ENCODE measurements at regions not wholly inside any gene's neighbourhood (a gene's known extent, or its start where the extent isn't known, plus 50 kb on each side); places are given as distances from the start of the nearest gene placed in this dataset.

DNA sequence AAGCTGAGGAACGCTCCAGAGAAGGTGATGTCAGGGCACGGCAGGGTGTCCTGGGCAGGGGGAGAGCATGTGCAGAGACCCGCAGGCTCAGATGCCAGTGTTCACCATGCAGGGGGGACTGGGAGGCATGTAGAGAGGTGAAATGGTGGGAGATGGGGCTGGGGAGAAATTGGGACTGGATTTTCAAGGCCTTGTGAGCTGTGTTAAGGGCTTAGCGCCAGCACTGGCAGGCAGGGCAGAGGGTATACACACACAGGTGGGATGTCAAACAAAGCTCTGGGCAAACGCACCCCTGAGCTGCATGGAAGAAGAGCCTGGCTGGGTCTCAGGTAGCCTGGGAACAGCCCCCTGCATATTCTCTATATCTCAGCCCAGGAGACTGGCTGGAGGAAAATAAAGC lies 282.7 kb downstream of the SHQ1 start:
- DNase-seq (ENCODE audit: low spot score) = no peak

DNA sequence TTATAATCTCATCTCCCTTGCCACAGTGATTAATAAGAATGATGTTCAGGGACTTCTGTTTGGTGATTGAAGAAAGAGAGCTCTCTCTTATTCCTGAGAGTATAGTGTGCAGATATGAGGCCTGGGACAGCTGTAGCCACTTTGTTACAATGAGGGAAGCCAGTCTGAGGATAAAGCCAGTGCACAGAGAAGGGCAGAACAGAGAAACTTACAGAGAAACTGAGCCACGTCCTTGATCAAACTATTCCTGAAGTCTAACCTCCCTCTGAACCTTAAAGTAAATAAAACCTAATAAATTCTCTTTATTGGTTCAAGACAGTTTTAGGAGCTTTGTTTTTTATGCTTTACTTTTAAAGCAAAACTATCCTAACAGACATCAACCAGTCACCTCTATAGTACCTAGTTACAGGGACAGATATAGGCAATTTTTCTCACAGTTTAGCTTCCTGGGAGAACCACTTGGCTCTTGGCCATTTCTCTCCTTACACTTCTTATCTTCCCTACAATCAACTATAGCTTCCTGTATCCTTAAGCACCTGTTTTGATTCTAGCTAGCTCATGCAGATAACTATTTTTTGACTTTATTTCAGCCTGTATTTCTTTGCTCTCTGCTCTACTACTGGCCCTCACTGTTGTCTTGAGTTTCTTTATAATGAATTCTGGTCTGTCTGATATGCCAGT lies 284.4 kb downstream of the SHQ1 start:
- DNase-seq (ENCODE audit: low spot score) = no peak

DNA sequence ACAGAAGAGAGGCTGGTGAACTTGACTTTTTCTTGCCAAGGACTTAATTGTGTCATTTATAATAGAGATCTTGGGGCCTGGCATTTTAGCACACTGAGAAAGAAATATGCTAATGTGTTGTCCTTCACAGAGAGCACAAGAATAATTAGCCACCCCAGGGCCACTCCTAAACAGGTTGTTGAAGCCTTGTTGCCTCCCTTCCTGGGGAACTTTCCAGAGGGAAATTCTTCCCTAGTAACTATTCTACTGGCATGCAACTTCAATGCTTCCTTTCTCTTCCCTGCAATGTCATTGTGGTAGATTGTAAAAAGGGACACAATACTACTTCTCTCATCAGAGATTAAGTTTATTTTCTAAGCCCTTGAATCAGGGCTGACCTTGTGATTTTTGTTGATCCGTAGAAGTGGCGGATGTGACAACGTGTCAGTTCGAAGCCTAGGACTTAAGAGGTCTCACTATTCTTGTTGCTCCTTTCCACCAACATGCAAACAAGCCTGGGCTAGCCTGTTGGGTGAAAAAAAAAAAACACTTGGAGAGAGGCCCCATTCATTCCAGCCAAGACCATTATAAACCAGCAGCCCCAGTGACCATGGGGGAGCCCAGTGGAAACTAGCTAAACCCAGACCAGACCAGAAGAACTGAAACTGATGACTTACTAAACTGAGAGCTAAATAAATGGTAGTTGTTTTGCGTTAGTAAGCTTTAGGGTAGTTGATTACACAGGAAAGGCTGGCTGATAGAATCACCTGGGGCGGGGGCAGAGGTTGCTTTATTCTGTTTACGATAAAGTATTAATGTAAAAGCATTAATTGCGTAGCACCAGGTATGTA lies 287.2 kb downstream of the SHQ1 start:
- no peak for DNase-seq (ENCODE audit: low spot score)

DNA sequence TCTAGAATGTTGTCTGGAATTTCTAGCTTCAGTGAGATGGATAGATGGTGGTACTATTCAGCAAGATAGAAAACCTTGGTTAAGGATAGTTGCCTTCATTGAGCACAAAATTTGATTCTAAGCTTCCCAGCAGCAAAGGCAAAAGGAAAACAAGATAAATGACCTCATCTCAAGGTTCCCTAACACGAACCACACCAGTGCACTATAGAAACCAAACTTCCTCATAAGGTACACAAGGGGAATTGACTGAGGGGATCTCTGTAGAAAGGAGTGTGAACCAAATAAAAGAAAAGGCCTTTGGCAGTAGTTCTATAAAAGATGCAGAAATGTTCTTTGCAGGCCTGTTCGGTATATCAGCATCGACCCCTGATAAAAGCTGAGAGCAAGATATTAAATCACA lies 288.9 kb downstream of the SHQ1 start:
- DNase-seq (ENCODE audit: low spot score) = no peak

DNA sequence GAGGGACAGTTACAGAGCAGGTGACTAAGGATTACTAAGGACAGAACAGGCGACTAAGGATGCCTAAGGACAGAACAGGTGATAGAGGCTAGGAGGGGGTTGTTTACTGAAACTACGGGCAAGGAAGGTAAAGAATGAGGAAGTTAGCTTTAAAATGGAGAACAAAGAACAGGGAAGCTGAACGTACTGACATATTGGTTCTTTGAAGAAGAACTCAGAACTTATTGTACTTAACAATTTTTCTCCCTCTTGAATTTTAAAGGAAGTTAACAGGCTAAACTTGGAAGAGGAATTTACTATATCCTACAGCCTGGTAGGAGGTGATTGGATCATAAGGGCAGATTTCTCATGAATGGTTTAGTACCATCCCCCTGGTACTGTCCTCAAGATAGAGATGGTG lies 290.2 kb downstream of the SHQ1 start:
- no peak for DNase-seq (ENCODE audit: low spot score)

DNA sequence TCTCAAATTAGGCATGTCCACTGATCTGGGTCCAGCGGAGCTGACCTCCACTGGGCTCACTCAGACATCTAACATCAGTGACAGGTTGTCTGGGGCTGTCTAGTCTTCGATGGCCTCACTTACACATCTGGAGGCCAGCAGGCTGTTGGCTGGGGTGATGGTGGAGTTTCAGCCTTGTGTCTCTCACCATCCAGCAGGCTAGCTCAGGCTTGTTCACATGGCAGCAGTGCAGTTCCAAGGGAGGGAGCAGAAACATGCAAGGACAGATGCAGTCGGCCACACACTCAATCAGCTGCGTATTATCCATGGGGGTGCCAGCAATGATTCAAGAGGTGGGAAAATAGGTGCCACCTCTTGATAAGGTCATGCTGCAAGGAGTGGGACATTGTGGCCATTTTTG lies 292.5 kb downstream of the SHQ1 start:
- DNase-seq (ENCODE audit: low spot score) = no peak

DNA sequence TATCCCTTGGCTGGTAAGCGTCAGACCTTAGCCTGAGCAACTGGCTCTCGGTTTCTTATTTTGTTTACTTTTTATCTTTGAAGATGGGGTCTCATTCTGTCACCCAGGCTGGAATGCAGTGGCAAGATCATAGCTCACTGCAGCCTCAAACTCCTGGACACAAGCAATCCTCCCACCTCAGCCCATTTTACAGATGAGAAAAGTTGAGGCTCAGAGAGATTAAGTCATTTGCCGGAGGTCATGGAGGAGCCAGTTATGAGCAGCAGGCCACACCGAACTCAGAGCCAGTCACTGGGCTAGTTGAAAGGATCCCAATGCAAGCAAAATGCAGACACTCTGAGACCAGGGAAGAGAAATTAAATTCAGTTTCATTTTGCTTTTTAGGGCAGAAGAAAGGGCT lies 293.6 kb downstream of the SHQ1 start:
- DNase-seq (ENCODE audit: low spot score) = no peak

DNA sequence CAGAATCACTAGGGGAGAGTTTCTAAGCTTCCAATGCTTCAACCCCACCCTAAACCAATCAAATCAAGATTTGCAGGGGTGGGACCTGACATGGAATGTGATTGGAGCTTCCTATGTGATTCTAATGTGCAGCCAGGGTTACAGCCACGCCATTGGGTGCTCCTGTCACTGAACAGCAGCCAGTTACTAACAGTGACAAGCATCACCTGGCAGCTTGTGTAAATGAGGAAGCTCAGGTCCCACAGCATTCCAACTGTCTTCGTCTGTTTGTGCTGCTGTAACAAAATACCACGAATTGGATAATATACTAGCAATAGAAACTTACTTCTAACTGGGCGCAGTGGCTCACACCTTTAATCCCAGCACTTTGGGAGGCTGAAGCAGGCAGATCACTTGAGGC lies 294.9 kb downstream of the SHQ1 start:
- no peak for DNase-seq (ENCODE audit: low spot score)

DNA sequence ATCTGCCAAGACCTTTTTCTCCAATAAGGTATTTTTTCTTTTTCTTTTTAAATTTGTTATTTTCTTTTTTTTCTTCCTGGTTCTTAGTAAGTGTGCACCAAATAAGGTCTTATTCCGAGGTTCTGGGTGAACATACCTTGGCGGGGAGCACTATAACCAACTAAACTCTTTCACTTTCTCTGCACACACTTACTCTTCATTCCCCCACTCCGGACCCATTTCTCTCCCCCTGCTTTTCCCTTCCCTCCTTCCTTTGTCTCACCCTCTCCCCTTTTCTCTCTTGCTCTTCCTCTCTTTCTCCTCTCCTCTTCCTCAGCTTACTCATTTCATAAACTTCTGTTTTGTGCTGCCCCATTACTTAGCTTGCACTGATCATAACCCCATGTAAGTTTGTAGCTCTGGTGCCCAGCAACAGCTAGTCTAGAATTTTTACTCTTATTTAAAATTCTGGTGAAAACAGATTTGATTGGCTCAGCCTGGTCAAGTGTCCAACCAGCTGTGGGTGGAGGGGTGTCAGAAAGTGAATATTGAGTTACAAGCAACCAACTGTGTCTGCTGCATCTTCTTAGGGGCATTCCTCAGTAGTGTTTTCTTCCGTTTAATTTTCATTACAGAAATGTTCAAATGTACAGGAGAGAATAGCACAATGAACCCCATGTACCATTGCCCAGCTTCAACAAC lies 297.5 kb downstream of the SHQ1 start:
- DNase-seq (ENCODE audit: low spot score) = no peak

DNA sequence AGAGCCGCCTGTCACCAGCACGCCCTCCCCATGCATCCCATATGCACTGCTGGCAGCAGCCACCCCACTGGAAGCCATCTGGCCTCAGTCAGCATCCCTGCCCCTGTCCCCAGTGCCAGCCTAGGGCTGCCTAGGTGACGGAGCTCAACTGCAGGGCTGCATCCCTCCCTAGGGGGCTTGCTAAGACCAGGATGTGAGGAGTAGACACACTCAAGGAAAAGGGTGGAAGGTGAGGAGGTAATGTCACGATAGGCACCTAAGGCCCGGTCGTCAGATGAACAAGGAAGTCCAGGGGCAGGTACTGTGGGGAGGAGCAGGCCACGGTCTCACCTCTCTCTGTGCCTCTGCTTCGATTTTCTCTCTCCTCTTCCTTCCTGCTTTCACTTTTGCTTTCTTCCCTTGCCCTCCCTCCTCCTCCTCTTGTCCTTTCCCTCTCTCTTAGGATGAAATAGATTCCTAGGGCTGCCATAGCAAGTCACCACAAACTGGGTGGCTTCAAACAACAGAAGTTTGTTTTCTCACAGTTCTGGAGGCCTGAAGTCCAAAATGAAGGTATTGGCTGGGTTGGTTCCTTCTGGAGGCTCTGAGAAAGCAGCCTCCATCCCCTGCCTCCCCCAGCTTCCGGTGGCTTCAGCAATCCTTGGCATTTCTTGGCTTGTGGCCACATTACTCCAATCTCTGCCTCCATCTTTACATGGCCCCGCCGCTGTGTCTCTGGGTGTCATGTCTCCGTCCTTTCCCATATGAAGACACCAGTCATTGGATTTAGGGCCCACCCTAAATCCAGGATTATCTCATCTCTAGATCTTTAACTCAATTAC lies 298.3 kb downstream of the SHQ1 start:
- DNase-seq (ENCODE audit: low spot score) = no peak

DNA sequence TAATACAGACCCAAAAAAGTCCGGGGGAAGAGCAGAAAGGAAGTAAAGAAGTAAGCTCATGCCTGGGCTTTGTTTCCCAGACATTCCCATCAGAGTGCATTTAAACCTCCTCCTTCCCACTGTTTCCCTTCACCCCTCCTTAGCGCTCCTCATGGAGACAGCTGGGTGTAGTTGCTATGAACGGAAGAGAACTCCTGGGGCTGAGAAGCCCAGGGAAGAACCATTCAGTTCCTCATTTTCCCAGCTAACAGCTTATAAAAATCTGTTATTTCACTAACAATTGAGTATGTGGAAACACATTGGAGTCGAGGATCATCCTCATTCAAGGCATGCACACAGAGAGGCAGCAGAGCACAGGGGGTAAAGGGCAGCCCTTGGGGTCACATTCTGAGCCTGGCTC lies 299.3 kb downstream of the SHQ1 start:
- DNase-seq (ENCODE audit: low spot score) = no peak

DNA sequence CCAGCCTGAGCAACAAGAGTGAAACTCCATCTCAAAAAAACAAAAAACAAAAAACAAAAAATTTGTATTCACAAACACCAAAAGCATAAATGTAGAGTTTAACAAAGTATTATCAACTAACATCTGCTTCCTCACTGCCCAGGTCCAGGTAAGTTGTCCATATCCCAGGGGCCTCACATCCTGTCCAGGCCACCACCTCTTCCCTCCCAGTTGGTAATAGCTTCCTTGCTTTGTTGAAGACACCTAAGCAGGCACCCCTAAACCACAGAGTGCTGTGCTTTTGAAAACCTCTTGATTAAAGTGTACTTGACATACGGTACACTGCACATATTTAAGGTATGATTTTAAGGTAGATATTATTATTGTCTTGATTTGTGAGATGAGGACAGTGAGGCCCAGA lies 299.8 kb downstream of the SHQ1 start:
- DNase-seq (ENCODE audit: low spot score) = no peak

DNA sequence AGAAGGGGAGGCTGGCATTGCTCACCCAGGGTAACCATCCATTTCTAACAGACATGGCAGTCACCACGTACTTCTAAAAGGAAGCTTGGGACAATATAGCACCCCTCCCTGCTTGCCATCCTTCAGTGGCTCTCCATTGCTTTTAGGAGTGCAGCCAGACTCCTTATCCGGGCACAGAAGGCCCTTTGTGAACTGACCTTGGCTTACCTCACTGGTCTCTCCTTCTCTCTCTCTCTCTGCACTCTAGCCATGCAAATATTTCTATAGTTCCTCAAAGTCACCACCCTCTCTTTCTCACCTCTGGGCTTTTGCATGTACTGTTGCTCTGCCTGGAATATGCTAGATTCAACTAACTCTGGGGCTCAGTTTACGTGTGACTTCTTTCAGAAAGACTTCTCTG lies 301.1 kb downstream of the SHQ1 start:
- DNase-seq (ENCODE audit: low spot score) = no peak

DNA sequence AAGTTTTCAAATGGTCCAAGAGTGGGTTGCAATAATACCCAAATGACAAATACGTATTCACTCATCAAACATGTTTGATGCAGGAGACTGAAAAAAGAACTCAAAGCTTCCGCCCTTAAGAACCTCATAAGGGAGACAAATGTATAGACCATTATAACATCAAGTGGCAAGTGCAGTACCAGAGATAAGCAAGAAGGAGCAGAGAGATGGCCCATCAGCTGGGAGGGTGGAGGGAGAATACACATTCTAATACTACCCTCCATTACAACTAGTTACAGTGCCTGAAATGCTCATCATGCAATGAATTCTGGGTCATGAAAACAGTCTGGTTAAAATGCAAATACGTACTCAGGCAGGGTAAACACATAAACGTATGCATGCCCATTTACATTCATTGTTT lies 304.0 kb downstream of the SHQ1 start:
- no peak for DNase-seq (ENCODE audit: low spot score)

DNA sequence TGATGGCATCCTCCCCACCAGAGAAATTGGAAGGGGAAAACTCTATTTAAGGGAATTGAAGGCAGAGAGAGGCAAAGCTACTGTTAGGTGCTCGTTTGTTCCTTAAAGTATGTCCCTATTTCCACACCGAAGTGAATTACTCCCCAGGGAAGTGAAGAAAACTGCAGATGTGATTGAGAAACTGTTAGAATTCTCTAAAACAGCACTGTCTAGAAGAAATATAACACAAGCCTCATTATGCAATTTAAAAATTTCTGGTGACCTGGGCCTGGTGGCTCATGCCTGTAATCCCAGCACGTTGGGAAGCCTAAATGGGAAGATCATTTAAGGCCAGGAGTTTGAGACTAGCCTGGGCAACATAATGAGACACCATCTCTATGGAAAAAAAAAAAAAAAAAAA lies 305.0 kb downstream of the SHQ1 start:
- DNase-seq (ENCODE audit: low spot score) = no peak

DNA sequence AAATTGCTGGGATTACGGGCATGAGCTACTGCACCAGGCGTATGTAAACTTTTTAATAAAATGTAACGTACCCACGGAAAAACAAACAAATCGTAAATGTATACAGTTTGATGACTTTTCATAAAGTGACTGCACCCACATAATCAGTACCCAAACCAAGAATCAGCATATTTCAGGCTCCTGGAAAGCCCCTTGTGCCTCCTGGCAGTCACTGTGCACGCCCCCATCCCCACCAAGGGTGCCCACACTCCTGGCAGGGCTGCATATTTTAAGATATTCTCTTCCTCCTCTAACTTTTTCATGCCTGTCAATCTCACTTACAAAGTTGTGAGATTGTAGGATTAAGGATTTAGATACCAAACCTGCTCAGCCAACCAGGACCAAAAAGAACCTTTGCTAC lies 305.5 kb downstream of the SHQ1 start:
- DNase-seq (ENCODE audit: low spot score) = no peak

DNA sequence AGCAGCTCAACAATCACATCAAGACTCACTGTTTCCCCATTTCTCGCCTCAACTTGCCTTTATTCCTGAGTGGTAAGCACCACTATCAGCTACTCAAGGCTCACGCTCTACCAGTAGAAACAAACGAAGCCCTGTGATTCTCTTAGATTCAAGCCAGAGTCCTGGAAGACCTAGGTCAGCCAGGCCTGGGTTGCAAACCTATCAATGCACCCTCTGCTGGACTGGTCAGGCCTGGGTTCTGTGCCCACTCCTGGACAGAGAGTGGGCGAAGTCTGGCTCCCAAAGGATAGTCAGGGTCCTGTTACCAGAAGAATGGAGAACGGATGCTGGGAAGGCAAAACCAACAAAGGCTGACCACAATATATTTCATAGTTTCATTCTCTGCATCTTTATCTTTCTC lies 308.4 kb downstream of the SHQ1 start:
- DNase-seq (ENCODE audit: low spot score) = no peak

DNA sequence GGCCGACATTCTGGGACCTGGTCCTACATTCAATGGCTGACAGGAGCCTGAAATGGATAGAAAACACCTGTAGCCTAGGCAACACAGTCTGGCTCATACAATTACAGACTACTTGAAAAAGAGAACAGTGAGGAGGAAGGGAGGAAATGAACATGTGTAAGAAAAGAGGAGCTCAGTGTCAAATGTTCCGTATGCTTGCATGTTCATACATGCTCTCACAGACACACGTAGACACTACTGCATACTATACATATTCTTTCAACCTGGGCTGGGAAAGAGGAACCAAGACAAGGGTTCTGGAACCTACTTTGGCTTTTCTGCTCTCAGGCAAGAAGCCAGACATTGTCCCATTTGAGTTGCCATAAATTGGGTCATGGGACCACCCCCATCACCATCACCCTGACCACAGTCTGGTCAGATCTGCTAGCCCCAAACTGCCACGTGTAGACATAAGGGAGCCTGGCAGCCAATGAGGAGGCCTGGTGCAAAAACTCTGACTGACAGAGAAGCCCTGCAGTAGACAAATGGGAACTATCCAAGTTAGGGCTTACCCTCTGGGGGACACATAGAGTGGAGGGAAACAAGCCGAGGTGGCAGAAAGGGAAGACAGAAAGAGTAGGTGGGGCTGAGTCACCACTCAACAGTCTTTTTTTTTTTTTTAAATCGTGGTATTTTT lies 310.0 kb downstream of the SHQ1 start:
- no peak for DNase-seq (ENCODE audit: low spot score)

DNA sequence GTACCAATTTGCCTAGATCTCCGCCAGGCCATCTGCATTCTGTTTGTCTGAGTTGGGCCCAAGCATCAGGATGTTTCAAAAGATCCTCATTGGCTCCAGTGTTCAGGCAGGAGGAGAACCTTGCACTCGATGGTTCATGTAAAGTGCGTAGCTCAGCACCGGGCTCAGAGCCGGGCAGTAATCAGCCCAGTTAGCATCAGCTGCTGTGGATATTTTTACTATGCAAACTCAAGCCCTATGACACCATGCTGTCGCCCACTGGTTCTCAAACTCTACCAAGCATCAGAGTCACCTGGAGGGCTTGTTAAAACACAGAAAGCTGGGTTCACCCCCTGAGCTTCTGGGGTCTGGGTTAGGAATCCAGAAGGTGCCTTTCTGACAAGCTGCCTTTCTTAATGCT lies 310.8 kb downstream of the SHQ1 start:
- DNase-seq (ENCODE audit: low spot score) = no peak

DNA sequence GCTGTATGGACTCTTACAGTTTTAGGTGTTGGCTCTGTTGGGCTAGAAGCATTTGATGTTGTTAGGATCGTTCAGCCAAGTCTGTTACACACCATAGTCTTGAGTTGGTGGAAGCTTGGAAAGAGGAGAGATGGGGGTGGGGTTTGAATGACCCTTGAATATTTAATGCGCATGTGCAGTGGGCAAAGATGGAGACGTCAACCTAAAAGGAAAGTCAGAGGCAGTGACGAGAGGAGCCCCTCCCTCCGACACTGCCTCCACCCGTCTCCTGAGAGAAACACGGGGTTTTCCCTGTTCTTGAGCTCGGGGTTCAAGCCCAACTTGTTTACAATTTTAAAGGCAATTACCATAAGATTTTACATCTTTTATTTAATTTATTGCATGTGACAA lies 311.4 kb downstream of the SHQ1 start:
- no peak for DNase-seq (ENCODE audit: low spot score)

DNA sequence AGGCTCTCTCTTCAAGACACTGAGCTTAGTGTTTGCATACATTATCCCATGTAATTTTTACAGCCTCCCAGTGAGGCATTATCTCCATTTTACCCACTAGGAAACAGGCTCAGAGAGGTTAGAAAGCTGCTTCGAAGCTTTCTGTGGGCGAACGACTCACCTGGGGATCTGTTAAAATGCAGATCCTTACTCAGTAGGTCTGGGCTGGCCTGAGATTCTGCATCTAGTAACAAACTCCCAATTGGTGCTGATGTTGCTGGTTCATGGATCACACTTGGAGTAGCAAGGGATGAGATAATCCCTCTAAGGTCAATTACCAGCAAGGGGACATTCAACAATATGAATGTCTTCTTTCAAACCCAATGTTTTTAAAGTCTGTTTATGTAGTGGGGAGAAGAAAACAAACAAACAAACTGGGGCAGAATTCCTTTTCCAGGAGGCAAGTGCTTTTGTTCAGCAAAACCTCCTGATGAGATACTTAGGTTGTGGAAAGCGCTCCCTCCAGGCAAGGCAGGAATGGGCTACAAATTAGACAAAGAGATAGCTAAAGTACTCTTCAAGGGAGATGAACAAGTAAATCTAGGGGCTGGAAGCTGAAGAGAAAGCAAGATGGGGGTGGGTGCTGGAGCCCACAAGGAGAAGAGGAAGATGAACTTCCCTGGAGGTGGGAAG lies 311.9 kb downstream of the SHQ1 start:
- DNase-seq (ENCODE audit: low spot score) = no peak

Measured in HuH-7.5 (cell line).